ENCODE measurements at regions not wholly inside any gene's neighbourhood (a gene's known extent, or its start where the extent isn't known, plus 50 kb on each side); places are given as distances from the start of the nearest gene placed in this dataset.

DNA sequence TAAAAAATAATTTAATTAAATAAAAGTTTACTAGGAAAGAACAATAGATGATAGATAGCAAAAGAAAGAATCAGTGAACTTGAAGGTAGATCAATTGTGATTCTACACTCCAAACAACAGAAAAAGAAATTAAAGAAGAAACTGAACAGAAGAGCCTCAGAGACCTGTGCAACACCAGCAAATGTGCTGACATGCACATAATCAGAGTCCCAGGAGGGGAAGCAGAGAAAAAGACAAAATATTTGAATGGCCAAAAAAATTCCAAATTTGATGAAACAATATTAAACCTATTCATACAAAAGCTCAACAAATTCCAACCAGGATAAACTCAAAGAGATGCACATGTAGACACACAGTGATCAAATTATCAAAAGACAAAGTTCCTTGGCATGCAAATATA is 267.5 kb upstream of the OPRM1 start:
- no peak overlapping the region for H3K27ac Mint-ChIP-seq
- no peak overlapping the region for H3K4me3 Mint-ChIP-seq
- no peaks in the 10 kb centered on the region for H3K4me1 Mint-ChIP-seq
- CTCF ChIA-PET, result no interaction called here
- POLR2A ChIA-PET, result no interaction called here
- Histone ChIP-seq H3K27ac (ENCODE audit: low read depth, low read length) (no peak overlapping the region), H3K4me1 (ENCODE audit: control insufficient read depth in 2 of 2, insufficient read depth in 2 of 2, low read length in 2 of 2) (no peaks in the 10 kb centered on the region), H3K36me3 (ENCODE audit: control insufficient read depth in 2 of 3, insufficient read depth in 3 of 3, low read length in 3 of 3) (no peaks in the 10 kb centered on the region), H3K9me3 (ENCODE audit: control insufficient read depth in 2 of 3, low read length in 3 of 3) (no peaks in the 10 kb centered on the region), H3K4me3 (ENCODE audit: low read length) (no peak overlapping the region), H3K27me3 (ENCODE audit: control insufficient read depth in 2 of 2, insufficient read depth in 2 of 2, low read length in 2 of 2) (no peaks in the 10 kb centered on the region)
- intact Hi-C loops (cut with micrococcal nuclease), result no loop called here
- H3K27me3 Mint-ChIP-seq, result no peaks in the 10 kb centered on the region
- H3K9me3 Mint-ChIP-seq, result peaks cover 0 to 4% (median 0%) of the 10 kb centered on the region in 11 donors
- DNase-seq, result no peak
- ATAC-seq, result no peak
- H3K36me3 Mint-ChIP-seq, result no peaks in the 10 kb centered on the region

DNA sequence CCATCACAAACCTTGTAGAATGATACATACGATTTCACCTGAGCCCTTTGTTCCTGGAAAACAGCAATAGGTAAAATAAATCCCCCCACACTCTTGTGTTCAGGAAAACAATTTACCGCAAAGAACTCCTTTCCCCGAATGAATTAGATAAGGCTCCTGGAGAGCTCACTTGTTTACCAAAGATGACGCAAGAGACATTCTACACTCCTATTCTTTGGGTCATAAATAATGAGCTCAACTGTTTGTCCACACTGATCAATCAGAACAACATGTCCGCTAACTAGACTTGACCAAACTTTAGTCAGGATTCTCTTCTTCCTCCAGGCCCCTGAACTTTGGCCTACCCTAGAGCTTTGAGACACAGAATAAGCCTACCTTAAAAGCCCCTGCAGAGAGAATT is 271.9 kb upstream of the OPRM1 start:
- CTCF ChIA-PET, result no interaction called here
- Histone ChIP-seq H3K4me3 (ENCODE audit: low read length) (no peak overlapping the region), H3K27me3 (ENCODE audit: control insufficient read depth in 2 of 2, insufficient read depth in 2 of 2, low read length in 2 of 2) (no peaks in the 10 kb centered on the region), H3K36me3 (ENCODE audit: control insufficient read depth in 2 of 3, insufficient read depth in 3 of 3, low read length in 3 of 3) (no peaks in the 10 kb centered on the region), H3K4me1 (ENCODE audit: control insufficient read depth in 2 of 2, insufficient read depth in 2 of 2, low read length in 2 of 2) (no peaks in the 10 kb centered on the region), H3K9me3 (ENCODE audit: control insufficient read depth in 2 of 3, low read length in 3 of 3) (no peaks in the 10 kb centered on the region), H3K27ac (ENCODE audit: low read depth, low read length) (no peak overlapping the region)
- Mint-ChIP-seq H3K36me3 (no peaks in the 10 kb centered on the region), H3K4me1 (no peaks in the 10 kb centered on the region), H3K4me3 (no peak overlapping the region), H3K9me3 (peaks cover 0 to 9% (median 0%) of the 10 kb centered on the region in 11 donors), H3K27ac (no peak overlapping the region), H3K27me3 (no peaks in the 10 kb centered on the region)
- no peak for ATAC-seq
- POLR2A ChIA-PET, result no interaction called here
- no peak for DNase-seq
- intact Hi-C loops (cut with micrococcal nuclease), result no loop called here

DNA sequence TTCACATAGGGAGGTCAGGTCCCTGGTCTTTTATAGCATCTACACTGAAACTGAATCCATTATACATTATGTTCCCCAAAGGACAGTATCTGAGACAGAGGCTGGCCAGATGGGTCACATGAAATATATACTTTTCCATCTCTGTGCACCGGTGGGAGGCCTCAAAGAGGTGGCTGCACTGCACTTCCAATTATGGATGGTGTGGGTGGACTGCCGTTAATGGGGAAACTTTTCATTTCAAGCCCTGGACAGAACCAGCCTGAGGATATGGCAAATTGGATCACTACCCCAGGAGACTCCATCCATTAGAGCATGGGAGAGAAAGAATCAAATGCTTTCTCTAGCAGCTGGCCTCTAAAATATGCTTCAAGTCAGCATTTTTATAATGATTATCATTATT is 280.5 kb upstream of the OPRM1 start:
- intact Hi-C loops (cut with micrococcal nuclease), result no loop called here
- ATAC-seq (no peak), DNase-seq (no peak)
- POLR2A ChIA-PET, result no interaction called here
- Mint-ChIP-seq H3K9me3 (peaks cover 0 to 9% (median 0%) of the 10 kb centered on the region in 11 donors), H3K4me3 (no peak overlapping the region), H3K4me1 (no peaks in the 10 kb centered on the region), H3K27me3 (peaks cover 0 to 10% (median 0%) of the 10 kb centered on the region in 5 donors), H3K27ac (no peak overlapping the region), H3K36me3 (no peaks in the 10 kb centered on the region)
- H3K9me3 ChIP-seq (ENCODE audit: control insufficient read depth in 2 of 3, low read length in 3 of 3), result no peaks in the 10 kb centered on the region
- no peaks in the 10 kb centered on the region for H3K36me3 ChIP-seq (ENCODE audit: control insufficient read depth in 2 of 3, insufficient read depth in 3 of 3, low read length in 3 of 3)
- H3K4me3 ChIP-seq (ENCODE audit: low read length), result no peak overlapping the region
- no peaks in the 10 kb centered on the region for H3K27me3 ChIP-seq (ENCODE audit: control insufficient read depth in 2 of 2, insufficient read depth in 2 of 2, low read length in 2 of 2)
- H3K4me1 ChIP-seq (ENCODE audit: control insufficient read depth in 2 of 2, insufficient read depth in 2 of 2, low read length in 2 of 2), result no peaks in the 10 kb centered on the region
- CTCF ChIA-PET, result no interaction called here
- H3K27ac ChIP-seq (ENCODE audit: low read depth, low read length), result no peak overlapping the region

DNA sequence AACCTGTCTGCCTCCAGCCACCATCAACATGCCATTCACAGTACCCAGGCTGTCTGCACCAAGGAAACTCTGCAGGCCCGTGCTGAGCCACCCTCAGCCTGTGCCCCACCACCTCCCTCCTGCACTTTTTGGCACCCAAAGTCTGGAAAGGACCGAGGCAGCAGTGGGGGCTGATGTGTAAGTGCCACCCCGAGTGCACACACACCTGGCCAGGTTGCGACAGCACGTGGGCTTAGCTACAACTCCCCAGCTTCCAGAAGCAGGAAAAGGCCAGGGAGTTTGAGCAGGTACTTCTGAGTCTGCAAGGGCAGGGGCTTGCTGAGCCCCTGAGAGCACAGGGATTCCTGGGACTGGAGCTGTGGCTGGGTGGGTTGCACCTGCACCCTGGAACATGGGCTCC is 303.3 kb upstream of the OPRM1 start:
- H3K27me3 Mint-ChIP-seq, result peaks cover 0 to 7% (median 0%) of the 10 kb centered on the region in 5 donors
- ATAC-seq, result no peak
- ChIA-PET POLR2A (no interaction called here), CTCF (no interaction called here)
- H3K9me3 Mint-ChIP-seq, result peaks cover 0 to 8% (median 0%) of the 10 kb centered on the region in 11 donors
- Histone ChIP-seq H3K9me3 (ENCODE audit: control insufficient read depth in 2 of 3, low read length in 3 of 3) (no peaks in the 10 kb centered on the region), H3K4me1 (ENCODE audit: control insufficient read depth in 2 of 2, insufficient read depth in 2 of 2, low read length in 2 of 2) (no peaks in the 10 kb centered on the region), H3K36me3 (ENCODE audit: control insufficient read depth in 2 of 3, insufficient read depth in 3 of 3, low read length in 3 of 3) (no peaks in the 10 kb centered on the region), H3K4me3 (ENCODE audit: low read length) (no peak overlapping the region), H3K27me3 (ENCODE audit: control insufficient read depth in 2 of 2, insufficient read depth in 2 of 2, low read length in 2 of 2) (no peaks in the 10 kb centered on the region), H3K27ac (ENCODE audit: low read depth, low read length) (no peak overlapping the region)
- H3K27ac Mint-ChIP-seq, result no peak overlapping the region
- H3K4me1 Mint-ChIP-seq, result no peaks in the 10 kb centered on the region
- H3K4me3 Mint-ChIP-seq, result no peak overlapping the region
- no peak for DNase-seq
- no peaks in the 10 kb centered on the region for H3K36me3 Mint-ChIP-seq
- intact Hi-C loops (cut with micrococcal nuclease), result no loop called here

DNA sequence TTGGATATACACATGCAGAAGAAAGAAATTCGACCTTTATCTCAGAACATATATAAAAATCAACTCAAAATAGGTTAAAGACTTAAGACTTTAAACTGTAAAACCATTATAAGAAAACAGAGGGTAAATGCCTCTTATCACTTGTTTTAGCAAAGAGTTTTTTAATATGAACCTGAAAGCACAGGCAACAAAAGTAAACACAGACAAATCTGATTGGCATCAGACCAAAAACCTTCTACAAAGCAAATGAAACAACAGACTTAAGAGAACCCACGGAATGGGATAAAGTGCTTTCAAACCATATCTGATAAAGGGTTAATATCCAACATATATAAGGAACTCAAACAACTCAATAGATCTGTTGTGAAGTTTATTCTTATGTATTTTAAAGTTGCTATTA is 309.9 kb upstream of the OPRM1 start:
- Mint-ChIP-seq H3K27ac (no peak overlapping the region), H3K36me3 (no peaks in the 10 kb centered on the region), H3K4me1 (peaks cover 0 to 1% (median 0%) of the 10 kb centered on the region in 7 donors), H3K27me3 (no peaks in the 10 kb centered on the region), H3K9me3 (peaks cover 0 to 6% (median 0%) of the 10 kb centered on the region in 11 donors), H3K4me3 (no peak overlapping the region)
- CTCF ChIA-PET, result no interaction called here
- Histone ChIP-seq H3K4me1 (ENCODE audit: control insufficient read depth in 2 of 2, insufficient read depth in 2 of 2, low read length in 2 of 2) (no peaks in the 10 kb centered on the region), H3K4me3 (ENCODE audit: low read length) (no peak overlapping the region), H3K36me3 (ENCODE audit: control insufficient read depth in 2 of 3, insufficient read depth in 3 of 3, low read length in 3 of 3) (no peaks in the 10 kb centered on the region), H3K27me3 (ENCODE audit: control insufficient read depth in 2 of 2, insufficient read depth in 2 of 2, low read length in 2 of 2) (no peaks in the 10 kb centered on the region), H3K9me3 (ENCODE audit: control insufficient read depth in 2 of 3, low read length in 3 of 3) (no peaks in the 10 kb centered on the region), H3K27ac (ENCODE audit: low read depth, low read length) (no peak overlapping the region)
- no peak for DNase-seq
- intact Hi-C loops (cut with micrococcal nuclease), result no loop called here
- POLR2A ChIA-PET, result no interaction called here
- ATAC-seq, result no peak

DNA sequence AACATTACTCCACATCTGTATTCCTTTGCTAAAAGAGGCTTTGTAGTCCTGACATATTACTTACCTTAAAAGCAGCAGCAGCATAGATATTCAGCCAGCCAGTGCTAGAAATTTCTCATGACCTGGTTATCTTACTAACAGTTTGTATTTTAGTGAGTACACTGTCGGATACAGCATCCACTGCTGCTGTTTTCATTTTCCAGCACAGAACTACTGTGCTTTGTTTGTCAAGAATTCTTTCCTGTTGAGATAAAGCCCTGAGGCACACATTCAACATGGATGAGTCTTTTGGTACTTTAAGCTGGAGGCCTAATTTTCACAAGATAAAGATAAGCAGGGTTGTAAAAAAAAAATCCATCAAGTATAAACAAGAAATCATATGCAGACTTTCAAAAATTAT is 311.2 kb upstream of the OPRM1 start:
- no peaks in the 10 kb centered on the region for H3K27me3 Mint-ChIP-seq
- H3K36me3 Mint-ChIP-seq, result no peaks in the 10 kb centered on the region
- H3K9me3 Mint-ChIP-seq, result peaks cover 0 to 6% (median 0%) of the 10 kb centered on the region in 11 donors
- no peaks in the 10 kb centered on the region for H3K4me1 ChIP-seq (ENCODE audit: control insufficient read depth in 2 of 2, insufficient read depth in 2 of 2, low read length in 2 of 2)
- intact Hi-C loops (cut with micrococcal nuclease), result no loop called here
- no peaks in the 10 kb centered on the region for H3K36me3 ChIP-seq (ENCODE audit: control insufficient read depth in 2 of 3, insufficient read depth in 3 of 3, low read length in 3 of 3)
- ATAC-seq (no peak), DNase-seq (no peak)
- no peaks in the 10 kb centered on the region for H3K27me3 ChIP-seq (ENCODE audit: control insufficient read depth in 2 of 2, insufficient read depth in 2 of 2, low read length in 2 of 2)
- ChIA-PET CTCF (no interaction called here), POLR2A (no interaction called here)
- no peak overlapping the region for H3K27ac Mint-ChIP-seq
- H3K4me1 Mint-ChIP-seq, result peaks cover 0 to 1% (median 0%) of the 10 kb centered on the region in 7 donors
- no peak overlapping the region for H3K4me3 ChIP-seq (ENCODE audit: low read length)
- H3K4me3 Mint-ChIP-seq, result no peak overlapping the region
- no peak overlapping the region for H3K27ac ChIP-seq (ENCODE audit: low read depth, low read length)
- H3K9me3 ChIP-seq (ENCODE audit: control insufficient read depth in 2 of 3, low read length in 3 of 3), result no peaks in the 10 kb centered on the region

DNA sequence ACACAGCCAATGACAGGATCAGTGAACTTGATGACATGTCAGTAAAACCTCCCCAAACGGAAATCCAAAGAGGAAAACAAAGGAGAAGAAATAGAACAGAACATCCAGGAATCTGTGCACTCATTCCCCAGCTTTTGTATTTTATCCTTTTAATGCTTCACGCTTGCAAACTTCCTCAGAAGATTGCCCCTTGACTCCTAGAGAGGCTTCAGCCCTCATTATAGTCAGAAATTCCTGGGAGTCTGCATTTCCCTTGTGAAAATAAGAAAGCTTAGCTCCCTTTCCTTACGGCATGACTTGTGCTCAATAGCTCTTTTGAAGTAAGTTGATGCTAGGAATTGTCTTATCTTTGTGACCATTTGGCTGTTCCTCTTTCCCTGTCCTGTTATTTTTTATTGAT is 313.6 kb upstream of the OPRM1 start:
- DNase-seq (no peak), ATAC-seq (no peak)
- H3K36me3 Mint-ChIP-seq, result no peaks in the 10 kb centered on the region
- no peak overlapping the region for H3K4me3 ChIP-seq (ENCODE audit: low read length)
- H3K9me3 ChIP-seq (ENCODE audit: control insufficient read depth in 2 of 3, low read length in 3 of 3), result no peaks in the 10 kb centered on the region
- H3K4me1 Mint-ChIP-seq, result peaks cover 0 to 1% (median 0%) of the 10 kb centered on the region in 7 donors
- H3K27me3 Mint-ChIP-seq, result peaks cover 0 to 4% (median 0%) of the 10 kb centered on the region in 5 donors
- no peak overlapping the region for H3K27ac Mint-ChIP-seq
- CTCF ChIA-PET, result no interaction called here
- intact Hi-C loops (cut with micrococcal nuclease), result no loop called here
- POLR2A ChIA-PET, result no interaction called here
- no peaks in the 10 kb centered on the region for H3K27me3 ChIP-seq (ENCODE audit: control insufficient read depth in 2 of 2, insufficient read depth in 2 of 2, low read length in 2 of 2)
- no peak overlapping the region for H3K27ac ChIP-seq (ENCODE audit: low read depth, low read length)
- H3K4me1 ChIP-seq (ENCODE audit: control insufficient read depth in 2 of 2, insufficient read depth in 2 of 2, low read length in 2 of 2), result no peaks in the 10 kb centered on the region
- peaks cover 0 to 9% (median 0%) of the 10 kb centered on the region in 11 donors for H3K9me3 Mint-ChIP-seq
- H3K36me3 ChIP-seq (ENCODE audit: control insufficient read depth in 2 of 3, insufficient read depth in 3 of 3, low read length in 3 of 3), result no peaks in the 10 kb centered on the region
- H3K4me3 Mint-ChIP-seq, result no peak overlapping the region

All from naive thymus-derived CD4-positive, alpha-beta T cell (primary cell).